Retinal pigment epithelial cell (primary cell): ENCODE measurements at regions not wholly inside any gene's neighbourhood (a gene's known extent, or its start where the extent isn't known, plus 50 kb on each side); places are given as distances from the start of the nearest gene placed in this dataset.

Experiments
- DNase-seq: peaks from one replicate; pipeline ENCODE4 v3.0.0-alpha.2; 2010; ENCODE audit warnings: low read depth
- H3K4me3 ChIP-seq: 2 replicates; pipeline ENCODE4 v1.5.1; 2011; ENCODE audit warnings: mild to moderate bottlenecking, low read length, control low read depth, moderate library complexity
- CTCF ChIP-seq: conservative IDR thresholded peaks from 2 replicates; pipeline ENCODE4 v1.5.1; 2011; ENCODE audit warnings: low read depth, low read length, control low read depth, inconsistent platforms

- TF ChIP-seq CTCF = no peak
- no peak overlapping the region for H3K4me3 ChIP-seq
- no peak for DNase-seq
Measured at GRCh38 chrX:138872537-138872936, 161.0 kb upstream of the FGF13 start.

DNA sequence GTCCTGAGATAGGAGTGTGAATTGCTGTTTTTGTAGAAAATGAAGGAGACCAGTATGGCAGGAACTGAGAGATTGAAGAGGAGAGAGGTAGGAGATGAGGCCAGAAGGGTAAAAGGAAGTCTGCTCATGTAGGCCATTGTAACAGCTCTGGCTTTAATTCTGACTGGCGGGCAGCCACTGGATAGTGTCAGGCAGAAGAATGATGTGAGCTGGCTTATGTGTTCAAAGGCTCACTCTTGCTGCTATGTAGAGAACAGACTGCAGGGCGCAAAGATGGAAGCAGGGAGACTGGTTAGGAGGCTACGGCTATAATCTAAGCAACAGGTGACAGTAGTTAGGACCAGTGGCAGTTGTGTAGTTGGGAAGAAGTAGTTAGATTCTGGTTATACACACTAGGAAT is 160.2 kb upstream of the FGF13 start:
- no peak for DNase-seq
- H3K4me3 ChIP-seq = no peak overlapping the region
- no peak for TF ChIP-seq CTCF

- TF ChIP-seq CTCF = no peak
- DNase-seq = no peak
- no peak overlapping the region for H3K4me3 ChIP-seq
Measured at GRCh38 chrX:138866643-138867042, 155.1 kb upstream of the FGF13 start.

DNA sequence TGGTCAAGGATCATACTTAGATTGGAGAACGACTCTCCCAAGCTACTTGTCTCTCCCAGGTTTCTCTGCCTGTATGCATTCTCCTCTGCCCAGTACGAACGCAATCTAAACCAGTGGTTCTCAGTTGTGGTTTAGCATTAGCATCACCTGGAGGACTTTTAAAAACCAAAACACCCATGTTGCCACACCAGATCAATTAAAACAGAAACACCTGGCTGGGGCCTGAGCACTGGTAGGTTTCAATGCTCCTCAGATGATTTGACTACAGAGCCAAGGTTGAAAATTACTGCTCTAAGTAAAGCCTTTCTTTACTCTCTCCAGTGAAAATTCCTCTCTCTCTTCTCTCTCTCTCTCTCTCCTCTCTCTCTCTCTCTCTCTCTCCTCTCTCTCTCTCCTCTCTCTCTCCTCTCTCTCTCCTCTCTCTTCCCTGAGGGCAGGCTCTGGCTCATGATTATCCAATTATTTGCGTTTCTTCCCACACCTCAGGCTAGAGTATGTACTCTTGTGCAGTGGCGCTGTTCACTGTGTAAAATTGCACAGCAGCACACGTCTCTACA is 153.7 kb upstream of the FGF13 start:
- H3K4me3 ChIP-seq = no peak overlapping the region
- no peak for TF ChIP-seq CTCF
- DNase-seq = no peak

- H3K4me3 ChIP-seq = no peak overlapping the region
- DNase-seq = no peak
- TF ChIP-seq CTCF = no peak
Measured at GRCh38 chrX:138859421-138859820, 147.9 kb upstream of the FGF13 start.

- no peak for TF ChIP-seq CTCF
- DNase-seq = no peak
- no peak overlapping the region for H3K4me3 ChIP-seq
Measured at GRCh38 chrX:138858951-138859350, 147.4 kb upstream of the FGF13 start.

DNA sequence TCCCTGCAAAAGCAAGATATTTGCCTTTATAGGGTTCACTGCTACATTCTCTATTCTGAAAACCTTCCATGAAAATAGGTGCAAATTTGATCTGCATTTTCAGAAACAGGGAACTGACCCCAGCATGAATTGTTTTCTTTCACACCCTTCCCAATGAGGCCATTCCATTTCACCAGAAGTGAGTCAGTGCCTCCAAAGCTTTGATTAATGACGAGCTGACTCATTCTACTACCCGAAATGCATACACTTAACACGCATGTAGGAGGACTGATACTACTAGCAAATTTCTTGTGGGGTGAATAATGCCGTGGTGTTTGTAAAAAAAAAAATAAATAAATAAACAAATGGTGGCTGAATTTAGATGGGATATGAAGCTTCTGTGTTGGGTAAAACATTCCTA is 146.9 kb upstream of the FGF13 start:
- peak; percentile 18 for DNase-seq
- TF ChIP-seq CTCF = no peak

More for the DNA sequence above, 146.9 kb upstream of the FGF13 start:
- no peak overlapping the region for H3K4me3 ChIP-seq
